HepG2 (cell line): ENCODE measurements at regions not wholly inside any gene's neighbourhood (a gene's known extent, or its start where the extent isn't known, plus 50 kb on each side); places are given as distances from the start of the nearest gene placed in this dataset.

Source experiments
- JUNB ChIP-seq: sonication (generic); formaldehyde crosslinking; IDR thresholded peaks from 2 replicates; pipeline ENCODE4 v1.8.0; 2022; ENCODE audit warnings: missing genetic modification reagents, mild to moderate bottlenecking, borderline replicate concordance
- NFKBIZ ChIP-seq: IDR thresholded peaks from 2 replicates; pipeline ENCODE4 v1.6.1; 2018; ENCODE audit warnings: missing genetic modification reagents, missing compliant biosample characterization
- TBP ChIP-seq: sonication (generic); formaldehyde crosslinking; IDR thresholded peaks from 2 replicates; pipeline ENCODE4 v1.5.0; 2020; ENCODE audit warnings: missing genetic modification reagents
- TCF7 ChIP-seq: sonication (generic); IDR thresholded peaks from 2 replicates; pipeline ENCODE4 v1.6.1; 2016; ENCODE audit warnings: antibody characterized with exemption, low read depth
- ZNF790 ChIP-seq: sonication (generic); formaldehyde crosslinking; IDR thresholded peaks from 2 replicates; pipeline ENCODE4 v1.8.0; 2022; ENCODE audit warnings: missing genetic modification reagents, mild to moderate bottlenecking, borderline replicate concordance

- TF ChIP-seq TCF7 = no peak
- TF ChIP-seq NFKBIZ (CRISPR knock-in tag) = no peak
- TF ChIP-seq JUNB = no peak
- no peak for TF ChIP-seq TBP
- no peak for TF ChIP-seq ZNF790
These were observed 147.6 kb downstream of the SH2D1A start for GRCh38 chrX:124493984-124494383.
